GM18909 (cell line): ENCODE measurements at regions not wholly inside any gene's neighbourhood (a gene's known extent, or its start where the extent isn't known, plus 50 kb on each side); places are given as distances from the start of the nearest gene placed in this dataset.

Experiments
- ATAC-seq: cut with Tn5 transposase; IDR thresholded peaks from one replicate; pipeline ENCODE4 v1.9.1; 2021; ENCODE audit warnings: mild to moderate bottlenecking; ENCODE audit not compliant: unreplicated experiment, poor library complexity

DNA sequence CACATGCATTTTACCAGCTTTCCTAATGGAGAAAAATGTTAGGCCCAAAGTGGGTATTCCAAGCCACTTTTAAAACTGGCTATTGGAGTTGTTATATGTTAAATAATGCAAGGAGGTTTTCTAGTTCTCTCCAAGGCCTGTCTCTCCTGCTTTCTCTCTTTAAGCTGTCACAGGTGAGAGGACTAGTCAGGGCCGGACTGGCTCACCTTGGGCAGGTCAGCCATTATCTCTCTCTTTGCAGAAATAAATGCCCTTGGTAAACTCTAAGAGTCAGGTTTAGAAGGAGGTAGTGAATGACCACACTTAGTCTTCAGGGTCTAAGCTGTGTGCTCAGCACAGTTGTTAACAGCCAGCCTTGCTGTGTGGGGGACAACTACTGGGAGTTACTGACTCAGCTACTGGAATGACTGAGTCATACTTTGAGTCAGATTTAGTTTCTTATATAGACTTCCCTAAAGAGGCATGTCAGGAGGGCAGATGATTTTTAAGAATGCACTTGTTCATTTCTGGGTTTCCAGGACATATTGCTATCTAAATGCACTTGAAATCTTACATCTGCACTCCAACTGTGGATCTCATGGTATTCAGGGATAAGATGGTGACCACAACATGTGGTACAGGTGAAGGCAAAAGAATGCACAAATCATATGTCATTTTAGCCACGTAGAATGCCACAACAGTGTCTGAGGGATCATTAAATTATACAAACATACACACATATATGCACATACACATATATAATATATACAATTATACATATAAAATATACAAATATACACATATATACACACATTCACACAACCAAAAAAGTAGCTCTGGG is 719.4 kb downstream of the EPM2A start:
- ATAC-seq: peak; percentile 96

GRCh38 chr6:145017051-145017450 is 718.3 kb downstream of the EPM2A start:
- ATAC-seq: no peak

DNA sequence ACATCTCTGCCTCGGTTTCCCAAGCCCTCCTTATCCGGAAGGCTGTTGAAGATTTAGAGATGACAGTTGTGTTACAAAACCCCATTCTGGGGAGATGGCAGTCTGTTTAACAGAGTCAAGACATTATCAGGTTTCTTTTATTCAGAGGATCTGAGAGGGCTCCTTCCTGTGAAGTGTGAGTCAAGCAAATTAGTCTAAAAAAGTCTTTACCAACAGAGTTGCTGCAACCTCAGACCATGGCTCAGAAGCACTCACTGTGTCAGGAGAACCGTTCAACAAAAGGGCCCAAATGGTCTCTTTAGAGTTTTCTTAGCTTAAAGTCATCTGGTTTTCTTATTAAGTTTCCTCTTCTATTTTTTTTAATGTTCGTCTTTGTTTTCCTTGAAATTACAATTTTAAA is 717.8 kb downstream of the EPM2A start:
- no peak for ATAC-seq

GRCh38 chr6:145018027-145018426 is 717.3 kb downstream of the EPM2A start:
- no peak for ATAC-seq

DNA sequence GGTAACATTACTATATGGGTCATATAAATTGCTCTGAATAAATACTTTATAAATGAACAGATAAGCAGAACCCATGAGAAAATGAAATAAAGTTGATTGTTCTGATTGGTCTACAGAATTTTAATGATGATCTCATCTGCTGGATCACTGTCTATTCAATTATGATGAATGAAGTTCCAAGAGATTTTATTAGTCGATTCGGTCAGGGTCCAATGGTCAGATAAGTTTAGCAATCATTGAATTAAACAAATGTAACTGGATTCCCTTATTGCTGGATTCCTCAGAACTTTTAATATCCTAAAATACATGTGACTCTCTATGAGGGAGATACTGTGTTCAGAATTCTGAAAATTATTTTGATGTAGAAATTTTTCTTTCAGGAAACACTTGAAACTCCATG is 715.2 kb downstream of the EPM2A start:
- no peak for ATAC-seq

DNA sequence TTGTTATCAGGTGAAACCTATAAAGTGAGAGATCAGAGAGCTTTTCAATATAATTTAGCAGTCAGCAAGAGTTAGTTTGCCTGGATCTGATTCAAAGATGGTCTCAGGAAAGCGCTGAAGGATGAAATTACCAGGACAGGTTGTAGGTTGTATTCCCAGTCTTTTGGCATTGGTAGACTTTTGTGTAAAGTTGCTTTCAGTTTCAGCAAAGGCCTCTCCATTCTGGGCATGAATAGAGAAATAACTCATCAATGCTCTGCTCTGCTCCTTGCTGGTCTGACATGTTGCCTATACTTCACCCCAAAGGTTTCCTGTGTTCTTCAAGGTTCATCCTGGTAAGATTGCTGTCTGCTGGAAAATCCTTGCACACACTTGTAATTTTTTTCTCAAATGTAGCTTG is 714.8 kb downstream of the EPM2A start:
- ATAC-seq: no peak

- no peak for ATAC-seq
Measured at GRCh38 chr6:145022199-145022796, 713.0 kb downstream of the EPM2A start.

DNA sequence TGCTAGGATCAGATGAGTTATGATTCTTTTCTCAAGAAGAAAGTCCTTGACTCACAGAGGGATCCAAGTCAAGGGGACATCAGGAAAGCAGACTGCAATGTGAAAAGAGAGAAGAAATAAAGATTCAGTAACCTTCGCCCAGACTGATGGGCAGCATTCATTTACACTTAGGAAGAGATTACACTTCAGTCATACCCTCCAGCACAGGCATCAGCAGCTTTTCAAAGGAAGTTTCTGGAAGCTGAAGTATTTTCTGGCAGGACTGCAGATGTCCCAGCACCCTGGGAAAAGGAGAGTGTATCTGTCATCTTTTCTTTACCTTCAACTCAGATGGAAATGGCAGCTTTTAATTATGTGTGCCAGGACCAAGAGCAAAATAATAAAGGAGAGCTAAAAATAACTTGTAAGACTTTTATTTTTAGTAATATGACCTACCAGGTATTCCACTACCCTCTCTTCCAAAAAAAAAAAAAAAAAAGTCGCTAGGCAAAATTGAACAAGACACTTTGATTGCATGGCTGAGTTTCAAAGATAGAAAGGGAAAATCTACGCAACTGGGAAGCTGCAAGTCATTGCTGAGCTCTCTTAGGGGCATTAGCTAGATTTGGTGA is 712.1 kb downstream of the EPM2A start:
- no peak for ATAC-seq

DNA sequence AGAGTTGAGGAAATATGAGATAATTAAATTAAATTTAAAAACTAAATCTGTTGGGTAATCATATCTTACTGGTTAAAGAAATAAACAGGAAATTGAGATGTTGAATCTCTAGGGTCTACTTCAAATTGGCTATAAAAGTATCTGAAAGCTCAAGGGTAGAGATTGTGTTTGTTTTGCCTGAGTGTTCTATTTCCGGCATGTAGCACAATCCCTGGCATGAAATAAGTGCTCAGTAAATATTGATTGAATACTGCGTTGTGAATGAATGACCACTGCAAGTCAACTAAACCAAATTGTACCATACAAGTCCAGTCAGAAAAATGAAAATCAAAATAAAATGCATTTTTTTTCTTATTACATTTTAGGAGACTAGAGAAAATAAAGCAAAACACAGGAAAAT is 709.8 kb downstream of the EPM2A start:
- ATAC-seq: no peak

- no peak for ATAC-seq
Measured at GRCh38 chr6:145026267-145026679, 709.0 kb downstream of the EPM2A start.

DNA sequence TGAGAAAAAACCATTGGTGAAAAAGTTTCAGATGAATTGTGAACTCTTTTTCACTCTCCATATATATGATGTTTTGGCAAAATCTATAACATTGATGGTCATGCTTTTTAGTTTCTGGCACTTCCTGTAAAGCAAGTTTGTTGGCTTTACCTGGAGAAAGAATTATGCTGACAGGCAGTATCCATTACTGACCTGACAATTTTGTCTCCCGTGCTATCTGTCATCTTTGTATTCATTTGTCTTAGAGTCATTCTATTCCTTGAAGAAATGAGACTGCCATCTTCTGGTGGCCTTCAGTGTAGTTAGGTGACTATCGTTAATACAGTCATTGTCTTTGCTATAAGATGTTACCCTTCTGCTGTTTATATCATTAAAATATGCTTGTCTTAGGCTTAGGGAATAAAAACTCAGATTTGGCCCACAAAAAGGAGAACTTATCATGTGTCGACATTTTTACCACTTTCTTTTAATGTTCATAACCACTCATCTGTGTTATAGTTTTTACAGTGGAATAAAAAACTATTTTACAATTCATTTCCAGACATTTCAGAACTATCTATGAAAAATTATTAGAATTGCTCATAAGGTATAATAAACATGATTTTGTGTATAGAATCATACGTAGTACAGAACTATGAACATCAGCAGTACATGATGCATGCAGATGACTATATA is 707.0 kb downstream of the EPM2A start:
- peak; percentile 82 for ATAC-seq

DNA sequence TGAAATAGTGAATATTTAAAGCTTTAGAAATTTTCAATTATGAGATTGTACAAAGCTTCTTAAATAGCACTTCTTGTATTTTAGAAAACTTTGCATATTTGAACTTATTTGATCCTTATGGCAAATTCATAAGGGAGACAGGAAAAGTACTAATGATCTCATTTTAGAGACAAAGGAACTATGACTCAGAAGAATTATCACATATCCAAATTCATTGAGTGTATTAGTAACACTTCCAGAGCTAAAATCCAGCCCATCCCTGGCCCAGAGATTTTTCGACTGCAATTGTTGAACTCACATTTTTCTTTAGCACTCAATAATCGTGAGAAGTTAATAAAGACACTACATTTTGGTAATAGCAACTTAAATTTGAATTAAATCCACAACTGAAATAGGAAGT is 704.3 kb downstream of the EPM2A start:
- ATAC-seq: no peak

GRCh38 chr6:145031962-145032361 is 703.4 kb downstream of the EPM2A start:
- ATAC-seq: no peak

GRCh38 chr6:145032562-145033145 is 702.7 kb downstream of the EPM2A start:
- ATAC-seq: no peak

- ATAC-seq: no peak
Measured at GRCh38 chr6:145034664-145035063, 700.7 kb downstream of the EPM2A start.

DNA sequence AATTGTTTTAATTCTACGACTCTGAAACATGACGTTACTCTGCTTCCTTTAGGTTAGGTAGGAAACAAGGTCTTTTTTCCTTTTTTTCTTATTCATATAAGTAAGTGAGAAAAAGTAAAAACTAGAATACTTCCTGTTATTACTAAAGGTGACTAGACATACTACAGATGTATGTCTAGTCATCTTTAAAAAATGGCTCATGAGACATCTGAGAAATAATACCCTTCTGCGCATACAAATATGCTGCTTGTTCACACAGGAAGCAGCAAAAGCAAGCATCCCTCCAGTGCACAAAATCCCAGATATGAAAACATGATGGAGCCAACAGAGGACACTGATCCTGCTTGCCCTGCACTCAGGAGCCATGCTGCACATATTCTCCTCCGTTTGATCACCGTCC is 699.1 kb downstream of the EPM2A start:
- ATAC-seq: no peak

GRCh38 chr6:145036848-145037567 is 698.3 kb downstream of the EPM2A start:
- no peak for ATAC-seq

- no peak for ATAC-seq
Measured at GRCh38 chr6:145042559-145042958, 692.8 kb downstream of the EPM2A start.

DNA sequence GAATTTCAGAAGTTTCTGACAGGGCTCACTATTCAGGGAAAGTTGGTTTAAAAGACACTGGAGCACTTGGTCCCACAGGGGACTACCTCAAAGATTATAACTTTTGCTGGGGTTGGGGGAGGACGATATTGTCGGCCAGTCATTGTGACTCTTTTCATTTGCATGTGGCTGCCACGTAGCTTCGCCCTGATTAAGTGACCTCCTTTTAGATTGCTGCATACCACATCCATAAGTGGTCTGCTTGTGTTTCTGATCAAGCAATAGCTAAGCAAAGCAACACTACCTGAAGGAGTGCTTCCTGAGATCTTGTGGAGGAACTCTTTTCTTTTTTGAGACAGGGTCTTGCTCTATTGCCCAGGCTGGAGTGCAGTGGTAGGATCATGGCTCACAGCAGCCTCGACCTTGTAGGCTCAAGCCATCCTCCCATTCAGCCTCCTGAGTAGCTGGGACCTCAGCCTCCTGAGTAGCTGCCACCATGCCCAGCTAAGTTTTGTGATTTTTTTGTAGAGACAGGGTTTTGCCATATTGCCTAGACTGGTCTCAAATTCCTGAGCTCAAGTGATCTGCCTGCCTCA is 691.3 kb downstream of the EPM2A start:
- no peak for ATAC-seq
